ENCODE measurements at regions not wholly inside any gene's neighbourhood (a gene's known extent, or its start where the extent isn't known, plus 50 kb on each side); places are given as distances from the start of the nearest gene placed in this dataset.

DNA sequence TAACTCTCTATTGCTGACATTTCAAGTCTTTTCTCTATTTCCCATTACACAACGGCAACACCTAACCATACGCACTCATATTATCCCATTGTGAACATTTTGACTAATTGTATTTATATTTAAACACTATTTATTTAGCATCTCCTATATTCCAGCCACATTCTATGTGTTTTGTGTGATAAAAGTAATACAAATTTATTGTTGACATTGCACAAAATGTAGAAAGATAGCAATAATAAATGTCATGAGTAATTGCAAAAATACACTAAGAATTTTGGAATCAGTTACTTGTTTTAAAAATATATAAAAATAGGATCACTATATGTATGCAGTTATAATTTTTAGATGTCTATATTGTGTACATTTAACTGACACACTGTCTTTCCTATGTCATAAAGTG lies 413.0 kb upstream of the PTPRD start:
- no peaks in the 10 kb centered on the region for H3K9me3 ChIP-seq
- intact Hi-C loops (cut with DNase I): loop anchor here in 1 of 10 donors (10.0 kb wide), 1 partner anchor 61 kb away; no protein-coding TSS in a partner anchor
- TF ChIP-seq, protein P1, sequence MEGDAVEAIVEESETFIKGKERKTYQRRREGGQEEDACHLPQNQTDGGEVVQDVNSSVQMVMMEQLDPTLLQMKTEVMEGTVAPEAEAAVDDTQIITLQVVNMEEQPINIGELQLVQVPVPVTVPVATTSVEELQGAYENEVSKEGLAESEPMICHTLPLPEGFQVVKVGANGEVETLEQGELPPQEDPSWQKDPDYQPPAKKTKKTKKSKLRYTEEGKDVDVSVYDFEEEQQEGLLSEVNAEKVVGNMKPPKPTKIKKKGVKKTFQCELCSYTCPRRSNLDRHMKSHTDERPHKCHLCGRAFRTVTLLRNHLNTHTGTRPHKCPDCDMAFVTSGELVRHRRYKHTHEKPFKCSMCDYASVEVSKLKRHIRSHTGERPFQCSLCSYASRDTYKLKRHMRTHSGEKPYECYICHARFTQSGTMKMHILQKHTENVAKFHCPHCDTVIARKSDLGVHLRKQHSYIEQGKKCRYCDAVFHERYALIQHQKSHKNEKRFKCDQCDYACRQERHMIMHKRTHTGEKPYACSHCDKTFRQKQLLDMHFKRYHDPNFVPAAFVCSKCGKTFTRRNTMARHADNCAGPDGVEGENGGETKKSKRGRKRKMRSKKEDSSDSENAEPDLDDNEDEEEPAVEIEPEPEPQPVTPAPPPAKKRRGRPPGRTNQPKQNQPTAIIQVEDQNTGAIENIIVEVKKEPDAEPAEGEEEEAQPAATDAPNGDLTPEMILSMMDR (IDR thresholded peaks at IDR 0.05): no peak
- TF ChIP-seq POLR2A (IDR thresholded peaks at IDR 0.05): no peak

DNA sequence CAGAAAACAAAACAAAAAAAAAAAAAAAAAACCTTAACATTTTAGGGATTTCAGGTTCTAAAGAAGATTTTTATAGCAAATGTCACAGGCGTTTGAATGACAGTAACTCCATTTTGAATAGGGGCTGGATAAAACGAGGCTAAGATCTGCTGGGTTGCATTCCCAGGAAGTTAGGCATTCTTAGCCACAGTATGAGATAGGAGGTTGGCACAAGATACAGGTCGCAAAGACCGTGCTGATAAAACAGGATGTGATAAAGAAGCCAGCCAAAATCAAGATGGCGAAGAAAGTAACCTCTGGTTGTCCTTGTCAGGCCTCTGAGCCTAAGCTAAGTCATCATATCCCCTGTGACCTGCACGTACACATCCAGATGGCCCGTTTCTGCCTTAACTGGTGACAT lies 425.6 kb upstream of the PTPRD start:
- WGBS, 4 donors: 40 to 51% (median 42%) methylated on average over 7 of the region's 7 CpGs
- Histone ChIP-seq H3K27ac (no peak overlapping the region), H3K4me1 (no peaks in the 10 kb centered on the region), H3K4me3 (no peak overlapping the region), H3K27me3 (no peaks in the 10 kb centered on the region), H3K9me3 (no peaks in the 10 kb centered on the region), H3K36me3 (no peaks in the 10 kb centered on the region)
- DNase-seq: no peak
- no peak for ATAC-seq
- intact Hi-C loops (cut with DNase I): no loop called here
- TF ChIP-seq, protein P1 (IDR thresholded peaks at IDR 0.05): no peak
- TF ChIP-seq POLR2A (IDR thresholded peaks at IDR 0.05): no peak

More for the DNA sequence above, 413.0 kb upstream of the PTPRD start:
- ATAC-seq (no peak), DNase-seq (no peak)
- WGBS, 4 donors: 95 to 99% (median 96%) methylated on average over 2 of the region's 2 CpGs
- H3K27me3 ChIP-seq: no peaks in the 10 kb centered on the region
- no peak overlapping the region for H3K4me3 ChIP-seq
- no peaks in the 10 kb centered on the region for H3K4me1 ChIP-seq
- H3K27ac ChIP-seq: no peak overlapping the region
- no peaks in the 10 kb centered on the region for H3K36me3 ChIP-seq

GRCh38 chr9:11039006-11039405 lies 426.2 kb upstream of the PTPRD start:
- no peak overlapping the region for H3K4me3 ChIP-seq
- no peak for ATAC-seq

DNA sequence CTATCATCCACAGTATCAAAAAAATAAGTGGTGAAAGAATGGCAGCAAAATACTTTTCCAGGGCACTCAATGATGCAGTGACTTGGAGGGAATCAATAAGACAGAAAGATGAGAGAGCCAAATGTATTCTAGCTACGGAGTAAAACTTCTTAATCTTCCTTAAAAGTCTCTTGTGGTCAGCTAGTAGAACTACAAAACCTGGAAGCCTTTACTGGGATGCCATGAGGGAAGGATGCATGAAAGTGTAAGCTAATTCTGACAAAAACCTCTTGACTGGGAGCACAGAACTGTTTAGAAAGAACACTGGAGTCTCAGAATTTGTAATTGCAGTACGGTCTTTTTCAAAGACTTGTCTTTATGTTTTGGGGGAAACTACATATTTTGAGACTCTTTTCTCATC lies 432.8 kb upstream of the PTPRD start:
- TF ChIP-seq, protein P1 (IDR thresholded peaks at IDR 0.05): no peak
- no peak for TF ChIP-seq POLR2A (IDR thresholded peaks at IDR 0.05)
- Histone ChIP-seq H3K27ac (no peak overlapping the region), H3K4me1 (no peaks in the 10 kb centered on the region), H3K9me3 (peaks cover 0 to 5% (median 0%) of the 10 kb centered on the region in 12 donors), H3K27me3 (no peaks in the 10 kb centered on the region), H3K36me3 (no peaks in the 10 kb centered on the region), H3K4me3 (no peak overlapping the region)
- intact Hi-C loops (cut with DNase I): no loop called here
- DNase-seq (no peak), ATAC-seq (no peak)
- whole genome bisulfite sequencing, 4 donors: 70 to 73% (median 72%) methylated on average over 2 of the region's 2 CpGs

More at GRCh38 chr9:11039006-11039405, 426.2 kb upstream of the PTPRD start:
- Histone ChIP-seq H3K27ac (no peak overlapping the region), H3K36me3 (no peaks in the 10 kb centered on the region), H3K27me3 (no peaks in the 10 kb centered on the region), H3K9me3 (no peaks in the 10 kb centered on the region), H3K4me1 (no peaks in the 10 kb centered on the region)
- TF ChIP-seq POLR2A (IDR thresholded peaks at IDR 0.05): no peak
- TF ChIP-seq, protein P1 (IDR thresholded peaks at IDR 0.05): no peak
- no peak for DNase-seq
- intact Hi-C loops (cut with DNase I): no loop called here
- WGBS, 4 donors: 77 to 90% (median 85%) methylated on average over 5 of the region's 5 CpGs

All from heart left ventricle (tissue), 16 donors.